Esophagus (tissue), 2 donors: ENCODE measurements at regions not wholly inside any gene's neighbourhood (a gene's known extent, or its start where the extent isn't known, plus 50 kb on each side); places are given as distances from the start of the nearest gene placed in this dataset.

ENCODE experiments used
- H3K27ac ChIP-seq, 2 donors: one replicate each; pipeline ENCODE4 v1.5.1; 2013; ENCODE audit warnings: low read depth in 2 of 2, mild to moderate bottlenecking in 2 of 2, inconsistent platforms in 1 of 2, low read length in 1 of 2, moderate library complexity in 1 of 2
- H3K27me3 ChIP-seq, 2 donors: one replicate each; pipeline ENCODE4 v1.6.1; 2013; ENCODE audit warnings: low read length in 2 of 2, control low read depth in 1 of 2, mild to moderate bottlenecking in 1 of 2; ENCODE audit not compliant: insufficient read depth in 2 of 2, control insufficient read depth in 1 of 2
- H3K36me3 ChIP-seq, 2 donors: one replicate each; pipeline ENCODE4 v1.6.1; 2013; ENCODE audit warnings: low read length in 1 of 2; ENCODE audit not compliant: control insufficient read depth in 2 of 2, insufficient read depth in 2 of 2
- H3K4me1 ChIP-seq, 2 donors: one replicate each; pipeline ENCODE4 v1.6.1; 2013; ENCODE audit warnings: low read length in 1 of 2; ENCODE audit not compliant: control insufficient read depth in 2 of 2, insufficient read depth in 2 of 2
- H3K4me3 ChIP-seq, 2 donors: one replicate each; pipeline ENCODE4 v1.5.1; 2013; ENCODE audit warnings: low read length in 2 of 2, mild to moderate bottlenecking in 2 of 2, low read depth in 1 of 2, moderate library complexity in 1 of 2
- H3K9me3 ChIP-seq, 2 donors: one replicate each; pipeline ENCODE4 v1.6.1; 2013; ENCODE audit warnings: mild to moderate bottlenecking in 2 of 2, low read depth in 1 of 2, low read length in 1 of 2, moderate library complexity in 1 of 2; ENCODE audit not compliant: control insufficient read depth in 2 of 2, insufficient read depth in 1 of 2
- whole genome bisulfite sequencing, 2 donors: extraction: QIAGEN DNeasy Blood & Tissue Kit; methylation state at CpG; one replicate each; pipeline ENCODE4 v1.1.7; 2013; 5-methylcytosine and 5-hydroxymethylcytosine counted together
- donor health status: healthy with polysubstance abuse.
- donor health status: Bipolar disorder and iron deficiency.

DNA sequence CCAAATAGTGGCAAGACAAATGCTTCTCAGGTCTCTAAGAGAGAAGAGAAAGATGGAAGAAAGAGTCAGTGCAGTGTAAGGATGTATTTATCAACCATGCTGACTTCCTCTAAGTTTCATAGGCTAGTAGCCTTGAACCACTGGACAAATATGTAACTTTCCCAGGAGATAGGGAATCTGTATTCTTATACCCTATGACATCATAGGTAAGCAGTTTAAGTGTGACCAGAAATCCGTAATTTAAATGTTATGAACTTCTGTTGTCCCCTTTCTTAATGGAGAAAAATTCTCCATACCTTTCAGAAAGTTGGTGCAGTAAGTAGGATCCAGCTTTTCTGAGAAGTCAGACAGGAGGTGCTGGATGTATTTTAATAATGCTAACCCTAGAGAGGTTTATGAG is 256.2 kb downstream of the LNPK start:
- no peak overlapping the region for H3K4me3 ChIP-seq
- H3K4me1 ChIP-seq, result no peaks in the 10 kb centered on the region
- no peaks in the 10 kb centered on the region for H3K27me3 ChIP-seq
- H3K36me3 ChIP-seq, result no peaks in the 10 kb centered on the region
- H3K27ac ChIP-seq, result no peak overlapping the region
- WGBS, 2 donors, result 0 to 12% methylated on average over 1 of the region's 1 CpG
- H3K9me3 ChIP-seq, result no peaks in the 10 kb centered on the region

DNA sequence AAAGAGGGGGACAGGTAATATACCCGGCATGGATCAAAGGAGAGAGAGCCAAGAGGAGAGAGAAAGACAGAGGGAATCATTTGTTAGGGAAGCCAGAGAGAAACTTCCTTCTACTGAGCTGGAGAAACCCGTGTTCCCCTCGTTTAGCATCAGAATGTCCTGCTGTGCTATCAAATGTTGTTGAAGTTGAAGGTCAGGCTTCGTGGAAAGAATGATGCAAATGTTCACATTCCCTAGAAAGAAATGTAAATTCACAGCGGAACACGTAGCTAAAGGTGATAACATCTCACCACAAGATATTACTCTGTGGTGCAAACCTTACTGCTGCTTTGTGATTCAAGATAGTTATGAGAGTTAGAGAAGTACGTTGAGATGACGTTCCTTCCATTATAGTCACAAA is 258.1 kb downstream of the LNPK start:
- no peaks in the 10 kb centered on the region for H3K9me3 ChIP-seq
- no peak overlapping the region for H3K27ac ChIP-seq
- no peak overlapping the region for H3K4me3 ChIP-seq
- H3K27me3 ChIP-seq, result no peaks in the 10 kb centered on the region
- H3K36me3 ChIP-seq, result no peaks in the 10 kb centered on the region
- H3K4me1 ChIP-seq, result no peaks in the 10 kb centered on the region
- WGBS, 2 donors, result 57 to 67% methylated on average over 8 of the region's 8 CpGs

GRCh38 chr2:175743011-175743410 is 259.1 kb downstream of the LNPK start:
- H3K4me3 ChIP-seq, result no peak overlapping the region
- no peaks in the 10 kb centered on the region for H3K4me1 ChIP-seq
- no peaks in the 10 kb centered on the region for H3K9me3 ChIP-seq
- no peak overlapping the region for H3K27ac ChIP-seq
- no peaks in the 10 kb centered on the region for H3K36me3 ChIP-seq
- WGBS, 2 donors, result 39 to 49% methylated on average over 1 of the region's 1 CpG
- H3K27me3 ChIP-seq, result no peaks in the 10 kb centered on the region

- Histone ChIP-seq H3K36me3 (no peaks in the 10 kb centered on the region), H3K9me3 (no peaks in the 10 kb centered on the region), H3K27ac (no peak overlapping the region)
Measured at GRCh38 chr2:175742367-175742766, 259.7 kb downstream of the LNPK start.

DNA sequence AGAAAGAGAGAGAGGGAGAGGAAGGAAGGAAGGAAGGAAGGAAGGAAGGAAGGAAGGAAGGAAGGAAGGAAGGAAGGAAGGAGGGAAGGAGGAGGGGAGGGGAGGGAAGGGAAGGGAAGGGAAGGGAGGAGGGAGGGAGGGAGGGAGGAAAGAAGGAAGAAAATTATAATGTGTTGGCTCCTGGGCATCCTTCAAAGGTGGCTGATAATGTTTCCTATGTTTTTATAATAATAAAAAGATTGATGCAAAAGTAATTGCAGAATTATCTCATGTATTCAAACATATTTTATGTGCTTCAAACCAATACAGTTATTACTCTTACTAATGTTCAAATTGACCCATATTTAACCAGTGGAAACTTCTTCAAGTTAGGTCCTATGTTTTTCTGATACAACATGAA is 260.9 kb downstream of the LNPK start:
- no peaks in the 10 kb centered on the region for H3K9me3 ChIP-seq

More at GRCh38 chr2:175742367-175742766, 259.7 kb downstream of the LNPK start:
- H3K27me3 ChIP-seq, result no peaks in the 10 kb centered on the region
- no peaks in the 10 kb centered on the region for H3K4me1 ChIP-seq
- no peak overlapping the region for H3K4me3 ChIP-seq
- 78 to 81% methylated on average over 3 of the region's 3 CpGs for WGBS, 2 donors

DNA sequence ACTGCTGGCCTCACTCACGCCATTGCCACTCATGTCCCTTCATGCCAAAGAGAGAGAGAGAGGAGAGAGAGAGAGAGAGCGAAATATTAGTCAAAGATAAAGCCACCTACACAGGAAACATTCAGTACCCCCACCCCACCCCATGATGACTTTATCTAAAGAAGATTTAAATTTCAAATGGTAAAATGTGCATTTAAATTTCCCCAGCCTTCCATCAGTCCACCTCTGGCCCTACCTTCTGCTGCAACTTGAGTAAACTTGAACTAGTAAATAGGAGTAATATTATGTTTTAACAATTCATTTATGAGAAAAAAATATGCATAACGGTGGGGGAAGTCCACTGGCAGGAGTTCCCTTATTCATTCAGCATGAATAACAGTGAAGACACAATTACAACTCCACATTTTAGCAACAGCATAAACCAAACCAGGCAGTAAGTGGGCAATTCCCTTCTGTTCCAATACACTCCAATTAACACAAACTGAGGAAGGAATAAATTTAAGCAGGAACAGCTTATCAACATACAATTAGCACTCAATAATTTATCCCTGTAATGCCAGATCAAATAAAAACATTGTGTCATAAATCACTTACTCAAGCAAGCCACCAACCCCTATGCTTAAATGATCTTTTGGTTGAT is 264.2 kb downstream of the LNPK start:
- Histone ChIP-seq H3K4me3 (no peak overlapping the region), H3K36me3 (no peaks in the 10 kb centered on the region), H3K4me1 (no peaks in the 10 kb centered on the region), H3K9me3 (no peaks in the 10 kb centered on the region), H3K27ac (no peak overlapping the region), H3K27me3 (no peaks in the 10 kb centered on the region)
- WGBS, 2 donors, result 65 to 69% methylated on average over 3 of the region's 3 CpGs

More for the DNA sequence above, 260.9 kb downstream of the LNPK start:
- no peaks in the 10 kb centered on the region for H3K27me3 ChIP-seq
- no peak overlapping the region for H3K27ac ChIP-seq
- H3K36me3 ChIP-seq, result no peaks in the 10 kb centered on the region
- no peaks in the 10 kb centered on the region for H3K4me1 ChIP-seq
- no peak overlapping the region for H3K4me3 ChIP-seq

GRCh38 chr2:175734686-175735085 is 267.4 kb downstream of the LNPK start:
- no peak overlapping the region for H3K4me3 ChIP-seq
- 60 to 64% methylated on average over 5 of the region's 5 CpGs for WGBS, 2 donors
- H3K27me3 ChIP-seq, result peaks cover 0 to 2% of the 10 kb centered on the region in 2 donors
- H3K4me1 ChIP-seq, result no peaks in the 10 kb centered on the region
- no peak overlapping the region for H3K27ac ChIP-seq
- H3K9me3 ChIP-seq, result no peaks in the 10 kb centered on the region
- no peaks in the 10 kb centered on the region for H3K36me3 ChIP-seq

GRCh38 chr2:175732531-175732930 is 269.5 kb downstream of the LNPK start:
- 63 to 73% methylated on average over 2 of the region's 2 CpGs for WGBS, 2 donors

DNA sequence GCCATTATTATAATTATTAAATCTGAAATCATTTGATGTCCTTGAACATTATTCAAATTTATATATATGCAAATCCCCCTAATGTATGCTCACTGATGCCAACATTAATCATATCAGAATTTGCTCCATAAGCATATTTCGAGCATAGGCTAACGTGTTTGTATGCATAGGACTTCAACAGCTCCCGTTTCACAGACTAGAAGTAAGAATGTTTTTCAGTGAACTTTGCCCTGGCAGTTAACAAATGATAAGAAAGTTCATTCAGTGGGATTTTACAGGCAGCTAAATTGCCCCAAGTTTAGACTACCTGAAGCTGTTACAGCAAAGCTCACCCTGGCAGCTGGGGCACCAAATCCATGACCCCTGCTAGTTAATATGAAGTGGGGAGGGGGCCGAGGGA is 272.0 kb downstream of the LNPK start:
- Histone ChIP-seq H3K27ac (no peak overlapping the region), H3K9me3 (peaks cover 2 to 3% of the 10 kb centered on the region in 2 donors), H3K4me3 (no peak overlapping the region), H3K4me1 (no peaks in the 10 kb centered on the region), H3K27me3 (peaks cover 0 to 2% of the 10 kb centered on the region in 2 donors), H3K36me3 (no peaks in the 10 kb centered on the region)
- WGBS, 2 donors, result 30 to 42% methylated on average over 4 of the region's 4 CpGs

More at GRCh38 chr2:175732531-175732930, 269.5 kb downstream of the LNPK start:
- peaks cover 0 to 2% of the 10 kb centered on the region in 2 donors for H3K27me3 ChIP-seq
- H3K36me3 ChIP-seq, result no peaks in the 10 kb centered on the region
- no peak overlapping the region for H3K4me3 ChIP-seq
- no peaks in the 10 kb centered on the region for H3K4me1 ChIP-seq
- no peak overlapping the region for H3K27ac ChIP-seq
- H3K9me3 ChIP-seq, result peaks cover 2 to 3% of the 10 kb centered on the region in 2 donors

DNA sequence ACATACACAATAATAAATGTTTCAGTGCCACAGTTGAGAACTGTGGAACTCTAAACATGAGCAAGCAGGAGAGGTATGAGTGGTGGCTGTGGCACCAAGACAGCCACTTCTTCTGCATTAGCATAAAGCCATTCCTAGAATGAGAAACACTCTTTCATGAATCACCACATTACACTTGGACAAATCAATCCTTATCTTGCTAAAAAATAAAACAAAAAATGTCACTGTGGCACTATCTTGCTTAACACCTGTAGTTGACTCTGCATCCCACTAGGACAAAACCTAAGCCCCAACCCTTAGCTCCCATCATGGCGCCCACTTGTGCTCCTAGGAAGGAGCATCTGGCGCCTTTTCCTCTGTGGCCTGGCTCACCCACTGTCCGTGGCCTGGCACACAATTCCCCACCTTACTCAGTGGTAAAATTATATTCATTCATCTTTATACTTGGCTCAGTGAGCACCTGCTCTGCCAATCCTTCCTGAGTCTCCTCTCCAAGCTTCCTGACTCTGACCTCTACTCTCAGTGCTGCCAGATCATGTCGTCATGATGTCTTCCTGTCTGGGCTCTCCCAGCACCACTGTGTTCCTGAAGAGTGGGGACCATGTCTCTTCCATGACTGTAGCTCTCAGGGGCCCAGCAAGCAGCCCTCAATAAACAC is 272.9 kb downstream of the LNPK start:
- WGBS, 2 donors, result 81 to 86% methylated on average over 4 of the region's 4 CpGs
- Histone ChIP-seq H3K9me3 (peaks cover 2 to 3% of the 10 kb centered on the region in 2 donors), H3K36me3 (no peaks in the 10 kb centered on the region), H3K27me3 (peaks cover 0 to 2% of the 10 kb centered on the region in 2 donors), H3K4me1 (no peaks in the 10 kb centered on the region), H3K27ac (no peak overlapping the region), H3K4me3 (no peak overlapping the region)
